ENCODE measurements at regions not wholly inside any gene's neighbourhood (a gene's known extent, or its start where the extent isn't known, plus 50 kb on each side); places are given as distances from the start of the nearest gene placed in this dataset.
"Not testable (repeated sequence)": the region's sequence is repeated elsewhere in the genome, so short reads cannot be mapped to it uniquely, and the experiment has no call there.

DNA sequence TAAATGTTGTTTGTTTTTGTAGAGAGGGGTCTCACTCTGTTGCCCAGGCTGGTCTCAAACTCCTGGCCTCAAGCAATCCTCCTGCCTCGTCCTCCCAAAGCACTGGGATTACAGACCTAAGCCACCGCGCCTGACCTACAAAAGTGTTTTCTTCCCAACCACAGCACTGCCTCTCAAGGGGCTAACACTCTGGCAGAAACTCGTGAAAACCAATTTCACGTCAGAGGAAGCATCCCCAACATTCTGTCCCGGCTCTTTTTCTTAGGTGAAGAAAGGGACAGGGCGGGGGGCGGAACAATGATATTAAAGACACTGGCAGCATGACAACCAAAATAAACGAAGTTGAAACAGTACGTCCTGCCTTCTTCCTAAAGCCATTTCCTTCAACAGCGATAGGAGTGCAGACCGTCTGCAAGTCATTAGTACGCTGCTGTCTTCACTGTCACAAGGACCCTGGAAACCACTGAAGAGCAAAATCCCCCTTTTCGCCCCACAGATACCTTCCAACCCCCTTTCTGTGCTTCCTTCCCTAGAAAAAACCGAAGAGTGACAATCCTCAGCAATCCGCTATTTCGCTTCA is 79.5 kb upstream of the NBPF20 start:
- ATAC-seq, result peak; percentile 42
- intact Hi-C loops (cut with DNase I, micrococcal nuclease), result not testable (repeated sequence)

DNA sequence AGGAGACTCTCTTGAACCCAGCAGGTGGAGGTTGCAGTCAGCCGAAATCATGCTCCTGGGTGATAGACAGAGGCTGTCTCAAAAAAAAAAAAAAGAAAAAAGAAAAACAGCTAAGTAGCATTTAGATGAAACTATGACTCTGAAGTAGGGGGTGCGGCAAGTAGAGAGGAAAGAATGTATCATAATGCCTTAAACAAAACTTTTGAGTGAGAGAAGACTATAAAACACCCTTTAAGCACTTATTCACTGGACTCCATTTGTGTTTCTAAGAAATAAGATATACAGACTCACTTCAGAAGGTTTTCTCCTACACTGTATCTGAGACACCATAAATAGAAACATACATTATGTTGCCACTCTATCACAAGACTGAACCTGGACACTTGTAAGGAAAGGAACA is 78.9 kb upstream of the NBPF20 start:
- intact Hi-C loops (cut with DNase I, micrococcal nuclease); H3K36me3 ChIP-seq (ENCODE audit: low read depth); H3K4me3 ChIP-seq; ATAC-seq; H3K4me1 ChIP-seq (ENCODE audit: low read depth); DNase-seq; H3K9me3 ChIP-seq: not testable (repeated sequence)

More for the DNA sequence above, 79.5 kb upstream of the NBPF20 start:
- not testable (repeated sequence) for H3K36me3 ChIP-seq (ENCODE audit: low read depth); H3K4me1 ChIP-seq (ENCODE audit: low read depth); DNase-seq; H3K4me3 ChIP-seq; H3K9me3 ChIP-seq

DNA sequence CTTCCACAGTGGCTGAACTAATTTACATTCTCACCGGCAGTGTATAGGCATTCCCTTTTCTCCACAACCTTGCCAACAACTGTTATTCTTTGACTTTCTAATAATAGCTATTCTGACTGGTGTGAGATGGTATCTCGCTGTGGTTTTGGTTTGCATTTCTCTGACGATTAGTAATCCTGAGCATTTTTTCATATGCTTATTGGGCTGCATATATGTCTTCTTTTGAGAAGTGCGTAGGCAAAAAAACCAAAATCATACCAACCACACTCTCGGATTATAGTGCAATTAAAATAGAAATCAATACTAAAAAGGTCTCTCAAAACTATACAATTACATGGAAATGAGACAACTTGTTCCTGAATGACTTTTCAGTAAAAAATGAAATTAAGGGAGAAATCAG is 74.8 kb upstream of the NBPF20 start:
- H3K4me1 ChIP-seq (ENCODE audit: low read depth); H3K4me3 ChIP-seq; intact Hi-C loops (cut with DNase I, micrococcal nuclease); DNase-seq; ATAC-seq; H3K36me3 ChIP-seq (ENCODE audit: low read depth); H3K9me3 ChIP-seq: not testable (repeated sequence)

DNA sequence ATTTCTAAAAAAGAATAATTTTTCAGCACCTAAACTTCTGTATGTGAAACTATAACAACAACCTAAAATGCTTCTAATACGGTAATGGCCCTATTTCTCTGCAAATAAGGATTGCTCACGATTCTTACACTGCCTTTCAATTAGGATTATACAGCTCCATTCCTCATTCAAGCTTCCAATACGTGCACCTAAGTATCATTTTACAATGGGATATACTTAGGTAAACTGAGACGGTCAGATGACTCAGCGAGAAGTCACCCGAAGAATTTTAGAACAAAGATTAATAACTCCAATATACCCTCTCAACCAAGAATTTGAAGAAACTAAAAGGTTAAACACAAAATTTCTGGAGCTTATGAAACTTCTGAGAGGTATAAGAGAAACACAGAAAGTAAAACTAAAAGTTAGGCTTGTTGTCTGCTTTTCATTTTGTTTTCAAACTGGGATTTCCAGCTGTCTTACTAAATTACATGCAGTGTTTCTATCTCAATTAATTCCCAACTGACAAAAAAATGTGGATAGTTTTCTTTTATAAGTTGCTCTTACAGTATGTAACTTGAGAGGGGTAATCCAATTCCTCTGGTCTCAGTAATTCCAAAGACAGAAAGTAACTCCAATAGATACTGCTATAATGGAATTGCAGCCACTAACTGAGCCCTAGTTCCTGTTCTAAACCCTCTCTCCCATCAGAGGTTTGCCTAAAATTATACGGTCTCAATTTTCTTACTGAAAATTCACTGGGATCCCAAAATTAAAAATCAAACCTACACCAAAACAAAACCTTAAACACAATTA is 69.9 kb upstream of the NBPF20 start:
- H3K9me3 ChIP-seq; H3K4me1 ChIP-seq (ENCODE audit: low read depth); intact Hi-C loops (cut with DNase I, micrococcal nuclease); H3K4me3 ChIP-seq; H3K36me3 ChIP-seq (ENCODE audit: low read depth); DNase-seq; ATAC-seq: not testable (repeated sequence)

GRCh38 chr1:145488193-145488933 is 63.0 kb upstream of the NBPF20 start:
- intact Hi-C loops (cut with DNase I, micrococcal nuclease); H3K36me3 ChIP-seq (ENCODE audit: low read depth); H3K4me3 ChIP-seq; H3K4me1 ChIP-seq (ENCODE audit: low read depth); DNase-seq; ATAC-seq; H3K9me3 ChIP-seq: not testable (repeated sequence)

GRCh38 chr1:145487156-145487555 is 61.8 kb upstream of the NBPF20 start:
- H3K9me3 ChIP-seq; H3K4me1 ChIP-seq (ENCODE audit: low read depth); H3K4me3 ChIP-seq; intact Hi-C loops (cut with DNase I, micrococcal nuclease); ATAC-seq; H3K36me3 ChIP-seq (ENCODE audit: low read depth): not testable (repeated sequence)
- peak in 1 of 3 donors; percentile 22 for DNase-seq

DNA sequence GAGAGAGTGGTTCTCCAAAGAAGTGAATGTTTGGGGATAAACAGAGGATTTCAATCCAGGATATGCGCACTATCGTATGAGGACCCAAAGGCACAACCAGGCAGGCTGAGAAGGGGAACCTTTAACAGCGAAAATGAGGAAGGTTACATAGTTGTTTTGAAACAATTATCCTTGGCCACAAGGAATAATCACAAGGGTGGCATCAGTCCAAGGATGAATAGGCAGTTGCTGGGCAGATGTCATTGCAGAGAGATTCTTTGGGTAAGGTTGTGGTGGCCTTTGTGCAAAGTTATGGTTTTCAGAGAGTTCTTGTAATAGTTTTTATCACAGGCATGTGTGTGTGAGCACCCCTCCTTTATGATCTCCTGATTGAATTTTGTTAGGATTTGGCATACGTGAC is 58.9 kb upstream of the NBPF20 start:
- H3K4me1 ChIP-seq (ENCODE audit: low read depth); H3K9me3 ChIP-seq; H3K4me3 ChIP-seq; intact Hi-C loops (cut with DNase I, micrococcal nuclease); H3K36me3 ChIP-seq (ENCODE audit: low read depth): not testable (repeated sequence)
- DNase-seq, result peak in 1 of 3 donors; percentile 9
- ATAC-seq, result peak; percentile 11

DNA sequence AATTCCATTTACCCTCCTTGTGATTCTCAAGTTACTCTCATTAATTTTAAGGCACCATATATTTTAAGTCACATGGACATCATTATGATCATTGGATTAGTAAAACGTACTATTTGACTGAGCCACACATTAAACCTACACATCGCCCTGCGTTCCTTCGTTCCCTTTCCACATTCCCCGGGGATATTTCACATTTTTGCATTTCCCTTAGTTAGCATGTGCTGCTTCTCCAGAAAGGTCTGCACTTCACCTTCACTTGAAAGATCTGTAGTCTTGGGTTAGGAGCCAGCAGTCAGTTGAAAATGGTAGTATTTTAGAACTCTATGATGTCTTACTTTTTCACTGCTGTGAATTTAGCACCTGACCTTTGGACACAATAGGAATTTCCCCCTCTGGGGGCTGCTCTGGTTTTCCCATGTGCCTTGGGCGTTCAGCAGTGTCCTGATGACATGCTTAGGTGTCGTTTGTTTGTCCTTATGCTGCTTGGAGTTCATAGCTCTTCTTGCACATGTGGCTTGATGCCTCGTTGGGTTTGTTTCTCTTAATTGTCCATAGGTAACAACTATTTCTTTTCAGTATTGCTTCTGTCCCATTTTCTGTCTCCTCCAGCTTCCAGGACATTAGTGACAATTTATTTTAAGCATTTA is 56.9 kb upstream of the NBPF20 start:
- intact Hi-C loops (cut with DNase I, micrococcal nuclease); H3K4me3 ChIP-seq; ATAC-seq; H3K4me1 ChIP-seq (ENCODE audit: low read depth); H3K36me3 ChIP-seq (ENCODE audit: low read depth); H3K9me3 ChIP-seq; DNase-seq: not testable (repeated sequence)

- not testable (repeated sequence) for ATAC-seq
These were observed 50.6 kb upstream of the NBPF20 start for GRCh38 chr1:145475962-145476361.

GRCh38 chr1:145475369-145475915 is 50.0 kb upstream of the NBPF20 start:
- not testable (repeated sequence) for ATAC-seq, DNase-seq, H3K4me3 ChIP-seq

More at GRCh38 chr1:145475962-145476361, 50.6 kb upstream of the NBPF20 start:
- H3K4me1 ChIP-seq (ENCODE audit: low read depth); intact Hi-C loops (cut with DNase I, micrococcal nuclease); DNase-seq; H3K36me3 ChIP-seq (ENCODE audit: low read depth); H3K4me3 ChIP-seq; H3K9me3 ChIP-seq: not testable (repeated sequence)

More at GRCh38 chr1:145475369-145475915, 50.0 kb upstream of the NBPF20 start:
- H3K9me3 ChIP-seq; H3K4me1 ChIP-seq (ENCODE audit: low read depth); H3K36me3 ChIP-seq (ENCODE audit: low read depth); intact Hi-C loops (cut with DNase I, micrococcal nuclease): not testable (repeated sequence)
